AG09319 (cell line): ENCODE measurements at regions not wholly inside any gene's neighbourhood (a gene's known extent, or its start where the extent isn't known, plus 50 kb on each side); places are given as distances from the start of the nearest gene placed in this dataset.

Experiments used
- DNase-seq: peaks from one replicate; pipeline ENCODE4 v3.0.0-alpha.2; 2010; ENCODE audit warnings: low read depth; ENCODE audit errors: extremely low read depth
- CTCF ChIP-seq: IDR thresholded peaks from 2 replicates; pipeline ENCODE4 v1.5.1; 2011; ENCODE audit warnings: low read depth, mild to moderate bottlenecking, inconsistent platforms, low read length, moderate library complexity

- peak; percentile 41 for DNase-seq
- TF ChIP-seq CTCF = peak; percentile 78
These were observed 61.0 kb upstream of the NFE2L3 start for GRCh38 chr7:26090927-26091519.

GRCh38 chr7:26091933-26092332 lies 60.1 kb upstream of the NFE2L3 start:
- no peak for TF ChIP-seq CTCF
- DNase-seq = no peak

- no peak for TF ChIP-seq CTCF
- no peak for DNase-seq
These were observed 59.0 kb upstream of the NFE2L3 start for GRCh38 chr7:26093023-26093422.

- DNase-seq = no peak
- no peak for TF ChIP-seq CTCF
These were observed 55.9 kb upstream of the NFE2L3 start for GRCh38 chr7:26096136-26096535.

- no peak for TF ChIP-seq CTCF
- DNase-seq = no peak
These were observed 53.9 kb upstream of the NFE2L3 start for GRCh38 chr7:26097837-26098668.

GRCh38 chr7:26099236-26099635 lies 52.8 kb upstream of the NFE2L3 start:
- no peak for TF ChIP-seq CTCF
- DNase-seq = no peak

- DNase-seq = no peak
- TF ChIP-seq CTCF = no peak
These were observed 51.3 kb upstream of the NFE2L3 start for GRCh38 chr7:26100406-26101339.
